Astrocyte (in vitro differentiated cells and primary cell): ENCODE measurements at regions not wholly inside any gene's neighbourhood (a gene's known extent, or its start where the extent isn't known, plus 50 kb on each side); places are given as distances from the start of the nearest gene placed in this dataset.

Experiments
- DNase-seq: peaks from one replicate; pipeline ENCODE4 v3.0.0-alpha.2; 2010; ENCODE audit warnings: low read depth
- FAIRE-seq: peaks from 2 replicates; lab custom pipeline; 2011; peaks lifted over from hg19 to GRCh38; lab: Jason Lieb, UNC
- H2AFZ ChIP-seq: 2 replicates; pipeline ENCODE4 v1.6.0; 2012; ENCODE audit warnings: low read depth, low read length, inconsistent platforms
- H3K27ac ChIP-seq: 2 replicates; pipeline ENCODE4 v1.5.1; 2011; ENCODE audit warnings: low read depth, low read length, inconsistent platforms
- H3K27me3 ChIP-seq: 2 replicates; pipeline ENCODE4 v1.6.0; 2011; ENCODE audit warnings: low read length, inconsistent platforms; ENCODE audit not compliant: insufficient read depth
- H3K36me3 ChIP-seq: 2 replicates; pipeline ENCODE4 v1.5.1; 2011; ENCODE audit warnings: low read length, inconsistent platforms; ENCODE audit not compliant: insufficient read depth
- H3K4me1 ChIP-seq: 2 replicates; pipeline ENCODE4 v1.5.1; 2011; ENCODE audit warnings: low read length, inconsistent platforms; ENCODE audit not compliant: insufficient read depth
- H3K4me2 ChIP-seq: 2 replicates; pipeline ENCODE4 v1.6.0; 2012; ENCODE audit warnings: low read length, inconsistent platforms
- H3K4me3 ChIP-seq: 2 replicates; pipeline ENCODE4 v1.5.1; 2011; ENCODE audit warnings: low read depth, mild to moderate bottlenecking, low read length, inconsistent platforms; ENCODE audit not compliant: insufficient read depth
- H3K79me2 ChIP-seq: 2 replicates; pipeline ENCODE4 v1.6.0; 2012; ENCODE audit warnings: mild to moderate bottlenecking, low read length, inconsistent platforms; ENCODE audit not compliant: insufficient read depth
- H3K9ac ChIP-seq: 2 replicates; pipeline ENCODE4 v1.6.0; 2012; ENCODE audit warnings: mild to moderate bottlenecking, low read length, inconsistent platforms
- H3K9me3 ChIP-seq: 2 replicates; pipeline ENCODE4 v1.5.1; 2012; ENCODE audit warnings: low read depth, mild to moderate bottlenecking, low read length, inconsistent platforms; ENCODE audit not compliant: insufficient read depth
- H4K20me1 ChIP-seq: 2 replicates; pipeline ENCODE4 v1.6.0; 2012; ENCODE audit warnings: low read length, inconsistent platforms; ENCODE audit not compliant: insufficient read depth
- H3K27ac Mint-ChIP-seq: one replicate; pipeline ENCODE4 v1.8.0; 2021; ENCODE audit warnings: mild to moderate bottlenecking, mixed read lengths; ENCODE audit not compliant: unreplicated experiment
- H3K27me3 Mint-ChIP-seq: one replicate; pipeline ENCODE4 v1.8.0; 2021; ENCODE audit warnings: low read depth, mixed read lengths; ENCODE audit not compliant: unreplicated experiment
- H3K36me3 Mint-ChIP-seq: one replicate; pipeline ENCODE4 v1.8.0; 2021; ENCODE audit warnings: low read depth, mixed read lengths; ENCODE audit not compliant: unreplicated experiment
- H3K4me1 Mint-ChIP-seq: one replicate; pipeline ENCODE4 v1.8.0; 2021; ENCODE audit warnings: low read depth, mixed read lengths; ENCODE audit not compliant: unreplicated experiment
- H3K4me3 Mint-ChIP-seq: one replicate; pipeline ENCODE4 v1.8.0; 2021; ENCODE audit warnings: mild to moderate bottlenecking, moderate library complexity, mixed read lengths; ENCODE audit not compliant: unreplicated experiment
- H3K9me3 Mint-ChIP-seq: one replicate; pipeline ENCODE4 v1.8.0; 2021; ENCODE audit warnings: mild to moderate bottlenecking, mixed read lengths; ENCODE audit not compliant: unreplicated experiment
- EZH2 ChIP-seq: IDR thresholded peaks from 2 replicates; pipeline ENCODE4 v1.6.1; 2012; ENCODE audit warnings: mild to moderate bottlenecking, low read length, inconsistent platforms; ENCODE audit not compliant: insufficient read depth
- TF ChIP-seq, protein P1 (sequence below): IDR thresholded peaks from 2 replicates; pipeline ENCODE4 v1.5.1; 2011; ENCODE audit warnings: low read depth, mild to moderate bottlenecking, inconsistent platforms, low read length, moderate library complexity; ENCODE audit not compliant: insufficient read depth

- H3K79me2 ChIP-seq = no peaks in the 10 kb centered on the region
- peaks cover 4% of the 10 kb centered on the region for H3K9me3 Mint-ChIP-seq
- H3K36me3 Mint-ChIP-seq = no peaks in the 10 kb centered on the region
- H2AFZ ChIP-seq = no peak overlapping the region
- H3K4me1 ChIP-seq = no peaks in the 10 kb centered on the region
- FAIRE-seq (no peak), DNase-seq (no peak)
- no peak overlapping the region for H3K27ac ChIP-seq
- H3K27ac Mint-ChIP-seq = no peak overlapping the region
- TF ChIP-seq, protein P1, sequence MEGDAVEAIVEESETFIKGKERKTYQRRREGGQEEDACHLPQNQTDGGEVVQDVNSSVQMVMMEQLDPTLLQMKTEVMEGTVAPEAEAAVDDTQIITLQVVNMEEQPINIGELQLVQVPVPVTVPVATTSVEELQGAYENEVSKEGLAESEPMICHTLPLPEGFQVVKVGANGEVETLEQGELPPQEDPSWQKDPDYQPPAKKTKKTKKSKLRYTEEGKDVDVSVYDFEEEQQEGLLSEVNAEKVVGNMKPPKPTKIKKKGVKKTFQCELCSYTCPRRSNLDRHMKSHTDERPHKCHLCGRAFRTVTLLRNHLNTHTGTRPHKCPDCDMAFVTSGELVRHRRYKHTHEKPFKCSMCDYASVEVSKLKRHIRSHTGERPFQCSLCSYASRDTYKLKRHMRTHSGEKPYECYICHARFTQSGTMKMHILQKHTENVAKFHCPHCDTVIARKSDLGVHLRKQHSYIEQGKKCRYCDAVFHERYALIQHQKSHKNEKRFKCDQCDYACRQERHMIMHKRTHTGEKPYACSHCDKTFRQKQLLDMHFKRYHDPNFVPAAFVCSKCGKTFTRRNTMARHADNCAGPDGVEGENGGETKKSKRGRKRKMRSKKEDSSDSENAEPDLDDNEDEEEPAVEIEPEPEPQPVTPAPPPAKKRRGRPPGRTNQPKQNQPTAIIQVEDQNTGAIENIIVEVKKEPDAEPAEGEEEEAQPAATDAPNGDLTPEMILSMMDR = no peak
- no peak for TF ChIP-seq EZH2
- no peak overlapping the region for H3K4me3 Mint-ChIP-seq
- no peak overlapping the region for H3K4me3 ChIP-seq
- H3K4me2 ChIP-seq = no peak overlapping the region
- no peaks in the 10 kb centered on the region for H3K27me3 ChIP-seq
- no peaks in the 10 kb centered on the region for H3K36me3 ChIP-seq
- no peaks in the 10 kb centered on the region for H3K27me3 Mint-ChIP-seq
- no peaks in the 10 kb centered on the region for H3K9me3 ChIP-seq
- H3K4me1 Mint-ChIP-seq = peaks cover 23% of the 10 kb centered on the region
- H3K9ac ChIP-seq = no peak overlapping the region
- no peaks in the 10 kb centered on the region for H4K20me1 ChIP-seq
These were observed 356.8 kb downstream of the OSTF1 start for GRCh38 chr9:75445144-75445543.

- no peak overlapping the region for H3K27ac Mint-ChIP-seq
- FAIRE-seq (no peak), DNase-seq (no peak)
- Histone ChIP-seq H2AFZ (no peak overlapping the region), H3K4me1 (no peaks in the 10 kb centered on the region), H3K9ac (no peak overlapping the region), H3K4me3 (no peak overlapping the region), H3K4me2 (no peak overlapping the region), H3K9me3 (no peaks in the 10 kb centered on the region), H3K27me3 (no peaks in the 10 kb centered on the region), H3K36me3 (no peaks in the 10 kb centered on the region), H4K20me1 (no peaks in the 10 kb centered on the region), H3K27ac (no peak overlapping the region), H3K79me2 (no peaks in the 10 kb centered on the region)
- peaks cover 33% of the 10 kb centered on the region for H3K4me1 Mint-ChIP-seq
- peaks cover 4% of the 10 kb centered on the region for H3K9me3 Mint-ChIP-seq
- H3K4me3 Mint-ChIP-seq = no peak overlapping the region
- TF ChIP-seq, protein P1 = no peak
- TF ChIP-seq EZH2 = no peak
- H3K36me3 Mint-ChIP-seq = no peaks in the 10 kb centered on the region
- no peaks in the 10 kb centered on the region for H3K27me3 Mint-ChIP-seq
These were observed 359.0 kb downstream of the OSTF1 start for GRCh38 chr9:75447281-75447680.

DNA sequence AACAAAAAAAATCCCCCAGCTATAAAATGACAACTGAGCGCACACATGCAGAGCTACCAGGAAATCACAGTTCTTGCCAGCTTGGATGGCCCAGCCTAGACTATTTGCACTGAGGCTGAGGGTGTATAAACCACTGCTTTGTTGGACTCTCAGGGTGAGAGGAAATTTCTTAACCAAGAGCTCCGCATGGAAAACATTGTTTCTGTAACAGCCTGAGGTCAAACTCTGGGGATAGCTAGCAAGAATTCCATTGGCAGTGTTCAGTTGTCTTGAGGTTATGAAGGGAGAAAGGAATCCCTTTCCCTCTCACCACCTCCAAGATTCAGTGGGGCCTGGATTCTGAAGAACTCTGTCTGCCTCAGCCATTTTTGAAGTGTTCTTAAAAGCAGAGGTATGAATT lies 360.0 kb downstream of the OSTF1 start:
- H3K79me2 ChIP-seq = no peaks in the 10 kb centered on the region
- H3K36me3 ChIP-seq = no peaks in the 10 kb centered on the region
- Mint-ChIP-seq H3K27me3 (no peaks in the 10 kb centered on the region), H3K4me3 (no peak overlapping the region), H3K4me1 (peaks cover 33% of the 10 kb centered on the region), H3K9me3 (no peaks in the 10 kb centered on the region), H3K27ac (peak overlapping the region; percentile 86), H3K36me3 (no peaks in the 10 kb centered on the region)
- FAIRE-seq (no peak), DNase-seq (peak; percentile 19)
- H3K9me3 ChIP-seq = no peaks in the 10 kb centered on the region
- no peak overlapping the region for H3K27ac ChIP-seq
- no peaks in the 10 kb centered on the region for H3K4me1 ChIP-seq
- TF ChIP-seq EZH2 = no peak
- TF ChIP-seq, protein P1 = no peak
- no peaks in the 10 kb centered on the region for H4K20me1 ChIP-seq
- H3K27me3 ChIP-seq = no peaks in the 10 kb centered on the region
- H3K4me3 ChIP-seq = no peak overlapping the region
- no peak overlapping the region for H3K9ac ChIP-seq
- no peak overlapping the region for H3K4me2 ChIP-seq
- no peak overlapping the region for H2AFZ ChIP-seq
